ENCODE measurements at regions not wholly inside any gene's neighbourhood (a gene's known extent, or its start where the extent isn't known, plus 50 kb on each side); places are given as distances from the start of the nearest gene placed in this dataset.

DNA sequence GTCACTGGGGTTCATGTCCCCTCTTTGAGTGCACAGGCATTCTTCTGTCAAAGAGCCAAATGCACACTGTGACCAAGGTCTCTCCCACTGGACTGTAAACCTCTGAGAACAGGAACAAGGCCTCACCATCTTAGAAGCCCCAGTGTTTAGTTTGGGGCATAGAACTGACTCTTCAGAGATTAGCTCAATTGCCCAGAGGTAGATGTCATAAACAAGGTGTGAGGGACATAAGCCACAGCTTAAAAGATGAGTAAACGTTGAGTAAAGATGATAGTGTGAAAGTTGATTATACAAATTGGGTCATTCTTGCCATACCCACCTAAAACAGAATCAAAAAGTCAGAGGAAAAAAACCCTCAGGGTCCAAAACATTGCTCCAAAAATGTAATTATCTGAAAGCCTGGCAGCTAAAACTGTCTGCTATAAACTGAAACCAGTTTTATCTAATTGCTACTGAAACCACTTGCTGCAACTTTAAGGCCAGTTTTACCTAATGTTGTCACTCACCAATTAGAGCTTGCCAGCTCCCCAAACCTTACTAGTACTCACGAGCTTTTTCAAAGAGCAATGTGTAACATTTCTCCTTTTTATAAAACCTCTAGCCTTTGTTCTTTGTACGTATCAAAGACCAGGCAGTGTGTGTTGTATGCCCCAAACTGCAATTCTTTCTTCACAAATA, 415.2 kb downstream of the RAP2B start:
- no peak for TF ChIP-seq EZH2 (IDR thresholded peaks at IDR 0.05; ENCODE audit: borderline replicate concordance, insufficient read depth, low read depth, low read length, poor library complexity, severe bottlenecking)
- TF ChIP-seq, protein P1, sequence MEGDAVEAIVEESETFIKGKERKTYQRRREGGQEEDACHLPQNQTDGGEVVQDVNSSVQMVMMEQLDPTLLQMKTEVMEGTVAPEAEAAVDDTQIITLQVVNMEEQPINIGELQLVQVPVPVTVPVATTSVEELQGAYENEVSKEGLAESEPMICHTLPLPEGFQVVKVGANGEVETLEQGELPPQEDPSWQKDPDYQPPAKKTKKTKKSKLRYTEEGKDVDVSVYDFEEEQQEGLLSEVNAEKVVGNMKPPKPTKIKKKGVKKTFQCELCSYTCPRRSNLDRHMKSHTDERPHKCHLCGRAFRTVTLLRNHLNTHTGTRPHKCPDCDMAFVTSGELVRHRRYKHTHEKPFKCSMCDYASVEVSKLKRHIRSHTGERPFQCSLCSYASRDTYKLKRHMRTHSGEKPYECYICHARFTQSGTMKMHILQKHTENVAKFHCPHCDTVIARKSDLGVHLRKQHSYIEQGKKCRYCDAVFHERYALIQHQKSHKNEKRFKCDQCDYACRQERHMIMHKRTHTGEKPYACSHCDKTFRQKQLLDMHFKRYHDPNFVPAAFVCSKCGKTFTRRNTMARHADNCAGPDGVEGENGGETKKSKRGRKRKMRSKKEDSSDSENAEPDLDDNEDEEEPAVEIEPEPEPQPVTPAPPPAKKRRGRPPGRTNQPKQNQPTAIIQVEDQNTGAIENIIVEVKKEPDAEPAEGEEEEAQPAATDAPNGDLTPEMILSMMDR (IDR thresholded peaks at IDR 0.05): no peak
- ChIA-PET POLR2A (no interaction called here), CTCF (no interaction called here)
- DNase-seq (no peak), ATAC-seq (ENCODE audit: low read depth) (no peak)
- no peak overlapping the region for H3K9ac ChIP-seq (ENCODE audit: low read length)
- no peaks in the 10 kb centered on the region for H3K9me3 Mint-ChIP-seq (ENCODE audit: insufficient read depth)
- no peaks in the 10 kb centered on the region for H3K4me1 Mint-ChIP-seq
- no peak overlapping the region for H2AFZ ChIP-seq (ENCODE audit: insufficient read depth, low read depth, low read length, poor library complexity, severe bottlenecking)
- no peak overlapping the region for H3K4me3 Mint-ChIP-seq
- H4K20me1 ChIP-seq (ENCODE audit: control insufficient read depth, insufficient read depth, low read length, poor library complexity, severe bottlenecking): no peaks in the 10 kb centered on the region
- no peak overlapping the region for H3K4me2 ChIP-seq (replicated peaks; ENCODE audit: low read depth, low read length, poor library complexity, severe bottlenecking)
- peaks cover 4% of the 10 kb centered on the region for H3K27me3 Mint-ChIP-seq
- H3K79me2 ChIP-seq (ENCODE audit: control insufficient read depth, insufficient read depth, low read length): no peaks in the 10 kb centered on the region
- H3K4me3 ChIP-seq (ENCODE audit: control extremely low read depth in 1 of 5, extremely low read depth in 1 of 5, insufficient read depth in 1 of 5, low read depth in 2 of 5, low read length in 4 of 5): no peak overlapping the region
- no peak overlapping the region for H3K27ac Mint-ChIP-seq
- WGBS (ENCODE audit: insufficient coverage): 78% methylated on average over 1 of the region's 3 CpGs
- H3K27me3 ChIP-seq (replicated peaks in 1 of 4; ENCODE audit: control extremely low read depth in 1 of 4, control insufficient read depth in 3 of 4, insufficient read depth in 4 of 4, low read length in 3 of 4): no peaks in the 10 kb centered on the region
- no peaks in the 10 kb centered on the region for H3K4me1 ChIP-seq (ENCODE audit: control insufficient read depth in 2 of 2, insufficient read depth in 2 of 2, low read length in 2 of 2)
- no peaks in the 10 kb centered on the region for H3K9me3 ChIP-seq (ENCODE audit: control extremely low read depth in 1 of 3, control insufficient read depth in 2 of 3, insufficient read depth in 1 of 3, low read length in 2 of 3)
- intact Hi-C loops (cut with micrococcal nuclease): no loop called here
- no peaks in the 10 kb centered on the region for H3K36me3 ChIP-seq (replicated peaks in 1 of 2; ENCODE audit: control extremely low read depth in 1 of 2, control insufficient read depth in 1 of 2, extremely low read depth in 1 of 2, insufficient read depth in 2 of 2, low read length in 1 of 2)
- H3K27ac ChIP-seq (ENCODE audit: low read length in 2 of 2): no peak overlapping the region

DNA sequence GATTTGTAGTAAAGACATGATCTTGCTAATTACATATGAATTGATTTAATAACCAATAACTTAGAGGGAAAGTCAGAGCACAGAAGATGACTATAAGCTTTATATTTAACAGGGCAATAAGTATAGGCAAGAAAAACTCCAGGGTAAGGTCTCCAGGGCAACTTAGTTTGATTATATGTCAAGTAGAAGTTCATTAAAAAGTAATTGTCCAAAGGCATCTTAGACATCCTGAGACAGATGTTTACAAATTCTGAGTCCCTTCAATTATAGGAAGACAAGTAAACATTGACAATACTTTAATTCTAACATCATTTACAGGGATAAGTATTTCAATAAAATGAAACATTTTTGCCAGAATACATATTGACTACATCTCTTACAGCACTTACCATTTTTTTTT, 416.0 kb downstream of the RAP2B start:
- Histone ChIP-seq H3K36me3 (replicated peaks in 1 of 2; ENCODE audit: control extremely low read depth in 1 of 2, control insufficient read depth in 1 of 2, extremely low read depth in 1 of 2, insufficient read depth in 2 of 2, low read length in 1 of 2) (no peaks in the 10 kb centered on the region), H3K27ac (ENCODE audit: low read length in 2 of 2) (no peak overlapping the region), H3K9ac (ENCODE audit: low read length) (no peak overlapping the region), H3K27me3 (replicated peaks in 1 of 4; ENCODE audit: control extremely low read depth in 1 of 4, control insufficient read depth in 3 of 4, insufficient read depth in 4 of 4, low read length in 3 of 4) (no peaks in the 10 kb centered on the region), H4K20me1 (ENCODE audit: control insufficient read depth, insufficient read depth, low read length, poor library complexity, severe bottlenecking) (no peaks in the 10 kb centered on the region), H2AFZ (ENCODE audit: insufficient read depth, low read depth, low read length, poor library complexity, severe bottlenecking) (no peak overlapping the region), H3K4me1 (ENCODE audit: control insufficient read depth in 2 of 2, insufficient read depth in 2 of 2, low read length in 2 of 2) (no peaks in the 10 kb centered on the region), H3K4me3 (ENCODE audit: control extremely low read depth in 1 of 5, extremely low read depth in 1 of 5, insufficient read depth in 1 of 5, low read depth in 2 of 5, low read length in 4 of 5) (no peak overlapping the region), H3K79me2 (ENCODE audit: control insufficient read depth, insufficient read depth, low read length) (no peaks in the 10 kb centered on the region), H3K4me2 (replicated peaks; ENCODE audit: low read depth, low read length, poor library complexity, severe bottlenecking) (no peak overlapping the region), H3K9me3 (ENCODE audit: control extremely low read depth in 1 of 3, control insufficient read depth in 2 of 3, insufficient read depth in 1 of 3, low read length in 2 of 3) (no peaks in the 10 kb centered on the region)
- CTCF ChIA-PET: no interaction called here
- Mint-ChIP-seq H3K4me1 (no peaks in the 10 kb centered on the region), H3K27me3 (peaks cover 4% of the 10 kb centered on the region), H3K27ac (no peak overlapping the region), H3K4me3 (no peak overlapping the region), H3K9me3 (ENCODE audit: insufficient read depth) (no peaks in the 10 kb centered on the region)
- intact Hi-C loops (cut with micrococcal nuclease): no loop called here
- DNase-seq (no peak), ATAC-seq (ENCODE audit: low read depth) (no peak)
- no peak for TF ChIP-seq EZH2 (IDR thresholded peaks at IDR 0.05; ENCODE audit: borderline replicate concordance, insufficient read depth, low read depth, low read length, poor library complexity, severe bottlenecking)
- TF ChIP-seq, protein P1 (IDR thresholded peaks at IDR 0.05): no peak
- POLR2A ChIA-PET: no interaction called here
